ENCODE measurements at regions not wholly inside any gene's neighbourhood (a gene's known extent, or its start where the extent isn't known, plus 50 kb on each side); places are given as distances from the start of the nearest gene placed in this dataset.

GRCh38 chr3:4036046-4036445 lies 236.8 kb downstream of the LRRN1 start:
- no peaks in the 10 kb centered on the region for H3K27me3 ChIP-seq (ENCODE audit: control insufficient read depth in 1 of 2, insufficient read depth in 2 of 2, low read length in 1 of 2)
- DNase-seq (no peak), ATAC-seq (ENCODE audit: low FRiP score) (no peak)
- H3K4me3 ChIP-seq (ENCODE audit: low read length in 2 of 2): no peak overlapping the region
- intact Hi-C loops (cut with DNase I): no loop called here
- no peaks in the 10 kb centered on the region for H3K4me1 ChIP-seq (ENCODE audit: control insufficient read depth in 1 of 2, insufficient read depth in 2 of 2, low read length in 2 of 2)
- no peaks in the 10 kb centered on the region for H3K36me3 ChIP-seq (ENCODE audit: control insufficient read depth in 1 of 2, insufficient read depth in 2 of 2, low read length in 1 of 2)
- no peak overlapping the region for H3K27ac ChIP-seq (ENCODE audit: low read depth in 1 of 2, low read length in 2 of 2)
- no peaks in the 10 kb centered on the region for H3K9me3 ChIP-seq (ENCODE audit: control insufficient read depth, low read length)

- Histone ChIP-seq H3K4me1 (ENCODE audit: control insufficient read depth in 1 of 2, insufficient read depth in 2 of 2, low read length in 2 of 2) (no peaks in the 10 kb centered on the region), H3K27me3 (ENCODE audit: control insufficient read depth in 1 of 2, insufficient read depth in 2 of 2, low read length in 1 of 2) (no peaks in the 10 kb centered on the region), H3K9me3 (ENCODE audit: control insufficient read depth, low read length) (no peaks in the 10 kb centered on the region), H3K27ac (ENCODE audit: low read depth in 1 of 2, low read length in 2 of 2) (no peak overlapping the region), H3K4me3 (ENCODE audit: low read length in 2 of 2) (no peak overlapping the region), H3K36me3 (ENCODE audit: control insufficient read depth in 1 of 2, insufficient read depth in 2 of 2, low read length in 1 of 2) (no peaks in the 10 kb centered on the region)
- WGBS, 2 donors: 88 to 90% methylated on average over 5 of the region's 5 CpGs
- intact Hi-C loops (cut with DNase I): no loop called here
- DNase-seq (no peak), ATAC-seq (ENCODE audit: low FRiP score) (peak; percentile 24)
Observed at GRCh38 chr3:4038351-4038750, 239.1 kb downstream of the LRRN1 start.

- Histone ChIP-seq H3K4me3 (ENCODE audit: low read length in 2 of 2) (no peak overlapping the region), H3K9me3 (ENCODE audit: control insufficient read depth, low read length) (no peaks in the 10 kb centered on the region), H3K27me3 (ENCODE audit: control insufficient read depth in 1 of 2, insufficient read depth in 2 of 2, low read length in 1 of 2) (no peaks in the 10 kb centered on the region), H3K4me1 (ENCODE audit: control insufficient read depth in 1 of 2, insufficient read depth in 2 of 2, low read length in 2 of 2) (no peaks in the 10 kb centered on the region), H3K27ac (ENCODE audit: low read depth in 1 of 2, low read length in 2 of 2) (no peak overlapping the region), H3K36me3 (ENCODE audit: control insufficient read depth in 1 of 2, insufficient read depth in 2 of 2, low read length in 1 of 2) (no peaks in the 10 kb centered on the region)
- intact Hi-C loops (cut with DNase I): no loop called here
- 83 to 88% methylated on average over 2 of the region's 2 CpGs for WGBS, 2 donors
- DNase-seq (no peak), ATAC-seq (ENCODE audit: low FRiP score) (no peak)
Observed at GRCh38 chr3:4042070-4042469, 242.8 kb downstream of the LRRN1 start.

GRCh38 chr3:4042869-4043268 lies 243.6 kb downstream of the LRRN1 start:
- 71 to 81% methylated on average over 3 of the region's 3 CpGs for WGBS, 2 donors
- intact Hi-C loops (cut with DNase I): no loop called here
- no peak overlapping the region for H3K27ac ChIP-seq (ENCODE audit: low read depth in 1 of 2, low read length in 2 of 2)
- no peak for ATAC-seq (ENCODE audit: low FRiP score)
- H3K9me3 ChIP-seq (ENCODE audit: control insufficient read depth, low read length): no peaks in the 10 kb centered on the region
- no peaks in the 10 kb centered on the region for H3K36me3 ChIP-seq (ENCODE audit: control insufficient read depth in 1 of 2, insufficient read depth in 2 of 2, low read length in 1 of 2)
- DNase-seq: no peak
- H3K4me3 ChIP-seq (ENCODE audit: low read length in 2 of 2): no peak overlapping the region
- no peaks in the 10 kb centered on the region for H3K4me1 ChIP-seq (ENCODE audit: control insufficient read depth in 1 of 2, insufficient read depth in 2 of 2, low read length in 2 of 2)
- no peaks in the 10 kb centered on the region for H3K27me3 ChIP-seq (ENCODE audit: control insufficient read depth in 1 of 2, insufficient read depth in 2 of 2, low read length in 1 of 2)

- Histone ChIP-seq H3K36me3 (ENCODE audit: control insufficient read depth in 1 of 2, insufficient read depth in 2 of 2, low read length in 1 of 2) (no peaks in the 10 kb centered on the region), H3K9me3 (ENCODE audit: control insufficient read depth, low read length) (no peaks in the 10 kb centered on the region), H3K27ac (ENCODE audit: low read depth in 1 of 2, low read length in 2 of 2) (no peak overlapping the region), H3K27me3 (ENCODE audit: control insufficient read depth in 1 of 2, insufficient read depth in 2 of 2, low read length in 1 of 2) (no peaks in the 10 kb centered on the region), H3K4me3 (ENCODE audit: low read length in 2 of 2) (no peak overlapping the region), H3K4me1 (ENCODE audit: control insufficient read depth in 1 of 2, insufficient read depth in 2 of 2, low read length in 2 of 2) (no peaks in the 10 kb centered on the region)
- 64 to 89% methylated on average over 2 of the region's 2 CpGs for WGBS, 2 donors
- ATAC-seq (ENCODE audit: low FRiP score): no peak
- intact Hi-C loops (cut with DNase I): no loop called here
- no peak for DNase-seq
Observed at GRCh38 chr3:4043867-4044575, 244.8 kb downstream of the LRRN1 start.

- Histone ChIP-seq H3K27me3 (ENCODE audit: control insufficient read depth in 1 of 2, insufficient read depth in 2 of 2, low read length in 1 of 2) (no peaks in the 10 kb centered on the region), H3K4me1 (ENCODE audit: control insufficient read depth in 1 of 2, insufficient read depth in 2 of 2, low read length in 2 of 2) (no peaks in the 10 kb centered on the region), H3K27ac (ENCODE audit: low read depth in 1 of 2, low read length in 2 of 2) (no peak overlapping the region), H3K36me3 (ENCODE audit: control insufficient read depth in 1 of 2, insufficient read depth in 2 of 2, low read length in 1 of 2) (peaks cover 0 to under 1% of the 10 kb centered on the region in 2 donors), H3K9me3 (ENCODE audit: control insufficient read depth, low read length) (no peaks in the 10 kb centered on the region), H3K4me3 (ENCODE audit: low read length in 2 of 2) (no peak overlapping the region)
- WGBS, 2 donors: 81 to 87% methylated on average over 2 of the region's 2 CpGs
- intact Hi-C loops (cut with DNase I): no loop called here
- ATAC-seq (ENCODE audit: low FRiP score) (no peak), DNase-seq (no peak)
Observed at GRCh38 chr3:4044619-4045018, 245.4 kb downstream of the LRRN1 start.

- H3K27ac ChIP-seq (ENCODE audit: low read depth in 1 of 2, low read length in 2 of 2): no peak overlapping the region
- WGBS, 2 donors: 79 to 82% methylated on average over 1 of the region's 1 CpG
- no peaks in the 10 kb centered on the region for H3K4me1 ChIP-seq (ENCODE audit: control insufficient read depth in 1 of 2, insufficient read depth in 2 of 2, low read length in 2 of 2)
- H3K9me3 ChIP-seq (ENCODE audit: control insufficient read depth, low read length): no peaks in the 10 kb centered on the region
- H3K4me3 ChIP-seq (ENCODE audit: low read length in 2 of 2): no peak overlapping the region
- intact Hi-C loops (cut with DNase I): no loop called here
- no peak for ATAC-seq (ENCODE audit: low FRiP score)
- H3K27me3 ChIP-seq (ENCODE audit: control insufficient read depth in 1 of 2, insufficient read depth in 2 of 2, low read length in 1 of 2): no peaks in the 10 kb centered on the region
- no peak for DNase-seq
- peaks cover 0 to 3% of the 10 kb centered on the region in 2 donors for H3K36me3 ChIP-seq (ENCODE audit: control insufficient read depth in 1 of 2, insufficient read depth in 2 of 2, low read length in 1 of 2)
Observed at GRCh38 chr3:4045756-4046155, 246.5 kb downstream of the LRRN1 start.

- no peaks in the 10 kb centered on the region for H3K9me3 ChIP-seq (ENCODE audit: control insufficient read depth, low read length)
- H3K36me3 ChIP-seq (ENCODE audit: control insufficient read depth in 1 of 2, insufficient read depth in 2 of 2, low read length in 1 of 2): peaks cover 0 to 3% of the 10 kb centered on the region in 2 donors
- no peak overlapping the region for H3K4me3 ChIP-seq (ENCODE audit: low read length in 2 of 2)
- no peaks in the 10 kb centered on the region for H3K27me3 ChIP-seq (ENCODE audit: control insufficient read depth in 1 of 2, insufficient read depth in 2 of 2, low read length in 1 of 2)
- 93 to 96% methylated on average over 1 of the region's 1 CpG for WGBS, 2 donors
- intact Hi-C loops (cut with DNase I): no loop called here
- ATAC-seq (ENCODE audit: low FRiP score) (no peak), DNase-seq (no peak)
- no peaks in the 10 kb centered on the region for H3K4me1 ChIP-seq (ENCODE audit: control insufficient read depth in 1 of 2, insufficient read depth in 2 of 2, low read length in 2 of 2)
- no peak overlapping the region for H3K27ac ChIP-seq (ENCODE audit: low read depth in 1 of 2, low read length in 2 of 2)
Observed at GRCh38 chr3:4047366-4047765, 248.1 kb downstream of the LRRN1 start.

GRCh38 chr3:4052706-4053105 lies 250.5 kb upstream of the SETMAR start:
- H3K4me1 ChIP-seq (ENCODE audit: control insufficient read depth in 1 of 2, insufficient read depth in 2 of 2, low read length in 2 of 2): no peaks in the 10 kb centered on the region
- H3K4me3 ChIP-seq (ENCODE audit: low read length in 2 of 2): no peak overlapping the region
- 88 to 92% methylated on average over 1 of the region's 1 CpG for WGBS, 2 donors
- ATAC-seq (ENCODE audit: low FRiP score) (no peak), DNase-seq (no peak)
- intact Hi-C loops (cut with DNase I): no loop called here
- H3K27ac ChIP-seq (ENCODE audit: low read depth in 1 of 2, low read length in 2 of 2): no peak overlapping the region
- H3K36me3 ChIP-seq (ENCODE audit: control insufficient read depth in 1 of 2, insufficient read depth in 2 of 2, low read length in 1 of 2): peaks cover 0 to 3% of the 10 kb centered on the region in 2 donors
- H3K27me3 ChIP-seq (ENCODE audit: control insufficient read depth in 1 of 2, insufficient read depth in 2 of 2, low read length in 1 of 2): no peaks in the 10 kb centered on the region
- H3K9me3 ChIP-seq (ENCODE audit: control insufficient read depth, low read length): no peaks in the 10 kb centered on the region
